GM12891 (cell line): ENCODE measurements at regions not wholly inside any gene's neighbourhood (a gene's known extent, or its start where the extent isn't known, plus 50 kb on each side); places are given as distances from the start of the nearest gene placed in this dataset.
"Not testable (repeated sequence)": the region's sequence is repeated elsewhere in the genome, so short reads cannot be mapped to it uniquely, and the experiment has no call there.

Experiments
- POLR2A ChIP-seq: IDR thresholded peaks from 2 replicates; pipeline ENCODE4 v1.6.1; 2011; ENCODE audit warnings: low read depth, low read length, control low read depth
- POLR2AphosphoS5 ChIP-seq: IDR thresholded peaks from 2 replicates; pipeline ENCODE4 v1.6.1; 2011; ENCODE audit warnings: low read depth, low read length, control low read depth

DNA sequence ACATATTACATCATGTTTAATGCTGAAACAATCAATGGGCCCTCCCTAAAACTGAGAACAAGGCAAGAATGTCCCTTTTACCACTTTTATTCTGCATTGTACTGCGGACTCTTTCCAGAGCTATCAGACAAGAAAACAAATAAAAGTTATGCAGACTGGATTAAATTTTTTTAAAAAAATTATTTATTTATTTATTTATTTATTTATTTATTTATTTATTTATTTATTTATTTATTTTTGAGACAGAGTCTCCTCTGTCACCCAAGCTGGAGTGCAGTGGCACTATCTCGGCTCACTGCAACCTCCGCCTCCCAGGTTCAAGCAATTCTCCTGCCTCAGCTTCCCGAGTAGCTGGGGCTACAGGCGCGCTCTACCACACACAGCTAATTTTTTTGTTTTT, 185.4 kb upstream of the LRFN5 start:
- not testable (repeated sequence) for TF ChIP-seq POLR2AphosphoS5, POLR2A
